SU-DHL-6 (cell line): ENCODE measurements at regions not wholly inside any gene's neighbourhood (a gene's known extent, or its start where the extent isn't known, plus 50 kb on each side); places are given as distances from the start of the nearest gene placed in this dataset.

Experiments used
- H2AFZ ChIP-seq: fragments of 200-600 bp; sonication (generic); 2 replicates; pipeline ENCODE4 v1.6.1; 2014; ENCODE audit warnings: low read depth, mild to moderate bottlenecking, moderate library complexity, mixed read lengths, antibody characterized with exemption, low read length; ENCODE audit not compliant: severe bottlenecking
- H3F3A ChIP-seq: fragments of 200-600 bp; shearing (Covaris generic); 2 replicates; pipeline ENCODE4 v1.6.0; 2016; ENCODE audit warnings: antibody characterized with exemption, mild to moderate bottlenecking; ENCODE audit not compliant: insufficient read depth
- H3K27ac ChIP-seq: fragments of 200-600 bp; sonication (generic); 2 replicates; pipeline ENCODE4 v1.5.1; 2016; ENCODE audit warnings: low read depth, mild to moderate bottlenecking, low read length, moderate library complexity, mixed read lengths
- H3K27me3 ChIP-seq: fragments of 200-600 bp; sonication (generic), shearing (Covaris generic); 2 replicates; pipeline ENCODE4 v1.6.0; 2014; ENCODE audit warnings: mild to moderate bottlenecking, low read length
- H3K36me3 ChIP-seq: fragments of 200-600 bp; sonication (generic); 2 replicates; pipeline ENCODE4 v1.6.1; 2014; ENCODE audit warnings: mild to moderate bottlenecking, low read length, mixed read lengths
- H3K4me2 ChIP-seq: fragments of 300-600, 200-600 bp; shearing (Covaris generic), sonication (generic); 2 replicates; pipeline ENCODE4 v1.6.0; 2014; ENCODE audit warnings: low read length, low read depth, mild to moderate bottlenecking; ENCODE audit not compliant: poor library complexity, severe bottlenecking
- H3K4me3 ChIP-seq: fragments of 200-600 bp; sonication (generic); 2 replicates; pipeline ENCODE4 v1.5.1; 2014; ENCODE audit warnings: antibody characterized with exemption, low read length, mild to moderate bottlenecking, mixed read lengths; ENCODE audit not compliant: insufficient read depth, poor library complexity, severe bottlenecking
- H3K79me2 ChIP-seq: fragments of 200-600 bp; sonication (generic); 2 replicates; pipeline ENCODE4 v1.6.1; 2014; ENCODE audit warnings: mild to moderate bottlenecking, low read length, moderate library complexity; ENCODE audit not compliant: insufficient read depth
- H3K9ac ChIP-seq: fragments of 200-600 bp; sonication (generic); 2 replicates; pipeline ENCODE4 v1.7.0; 2014; ENCODE audit warnings: mild to moderate bottlenecking, low read length
- H3K9me2 ChIP-seq: fragments of 200-600 bp; sonication (generic); replicated peaks from 2 replicates; pipeline ENCODE4 v1.6.1; 2014; ENCODE audit warnings: low read length; ENCODE audit not compliant: insufficient read depth
- H3K9me3 ChIP-seq: fragments of 200-600 bp; sonication (generic); 2 replicates; pipeline ENCODE4 v1.6.1; 2014; ENCODE audit warnings: low read length, mixed read lengths; ENCODE audit not compliant: insufficient read depth
- H4K20me1 ChIP-seq: fragments of 200-600 bp; sonication (generic); 2 replicates; pipeline ENCODE4 v1.6.1; 2014; ENCODE audit warnings: low read depth, mild to moderate bottlenecking, antibody characterized with exemption, low read length, moderate library complexity, mixed read lengths
- EZH2phosphoT487 ChIP-seq: fragments of 200-600 bp; sonication (generic), shearing (Covaris generic); conservative IDR thresholded peaks from 2 replicates; pipeline ENCODE4 v1.6.1; 2018; ENCODE audit warnings: mild to moderate bottlenecking, antibody characterized with exemption, low read length, moderate library complexity, mixed read lengths
- TF ChIP-seq, protein P1 (sequence below): fragments of 200-600 bp; sonication (generic); IDR thresholded peaks from one replicate; pipeline ENCODE4 v1.5.1; 2017; ENCODE audit warnings: antibody characterized with exemption, mild to moderate bottlenecking, low read length, moderate library complexity; ENCODE audit not compliant: insufficient read depth, poor library complexity, severe bottlenecking

DNA sequence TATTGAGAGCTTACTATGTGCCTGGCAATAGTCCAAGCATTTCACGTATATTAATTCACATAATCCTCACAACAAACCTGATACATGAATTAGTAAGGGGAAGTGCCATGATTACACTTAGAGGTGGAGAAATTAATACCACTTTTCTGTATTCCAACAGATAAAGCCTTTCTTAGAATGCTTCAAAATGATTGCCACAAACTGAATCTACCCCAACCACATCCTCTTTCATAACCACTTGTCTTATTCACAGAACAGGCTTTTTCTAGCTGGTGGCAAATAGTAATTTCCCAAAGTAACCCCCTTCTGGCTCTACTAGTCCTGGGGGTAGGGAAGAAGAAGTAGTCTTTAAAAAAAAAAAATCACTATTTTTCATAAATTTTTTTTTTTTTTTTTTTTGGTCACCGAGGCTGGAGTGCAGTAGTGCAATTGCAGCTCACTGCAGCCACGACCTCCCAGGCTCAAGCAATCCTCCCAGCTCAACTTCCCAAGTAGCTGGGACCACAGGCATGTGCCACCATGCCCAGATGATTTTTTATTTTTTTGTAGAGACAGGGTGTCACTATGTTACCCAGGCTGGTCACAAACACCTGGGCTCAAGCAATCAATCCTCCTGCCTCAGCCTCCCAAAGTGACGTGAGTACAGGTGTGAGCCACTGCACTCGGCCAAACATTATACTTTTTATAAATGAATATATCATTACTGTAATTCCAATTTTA lies 59.0 kb upstream of the ARID2 start:
- H3K27me3 ChIP-seq: no peaks in the 10 kb centered on the region
- H3K9ac ChIP-seq: no peak overlapping the region
- H3K4me3 ChIP-seq: no peak overlapping the region

DNA sequence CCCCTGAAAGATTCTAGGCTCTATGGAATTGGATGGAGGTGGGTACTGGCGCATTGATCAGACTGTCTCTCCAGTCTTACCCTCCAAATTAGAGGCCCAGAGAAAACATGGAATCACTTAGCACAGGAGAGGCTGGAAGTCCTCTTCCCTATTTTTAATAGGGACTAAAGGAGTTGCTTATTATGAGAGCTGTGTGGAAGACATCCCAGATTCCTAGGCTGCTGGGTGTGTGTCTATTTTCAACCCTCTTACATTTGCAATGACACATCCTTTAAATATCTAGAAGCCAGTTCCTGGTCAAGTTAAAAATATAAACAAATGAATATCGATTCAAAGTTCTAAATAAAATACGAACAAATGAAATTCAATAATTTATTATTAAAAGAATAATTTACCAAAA lies 58.3 kb upstream of the ARID2 start:
- Histone ChIP-seq H3F3A (no peaks in the 10 kb centered on the region), H3K4me2 (no peak overlapping the region), H3K27me3 (no peaks in the 10 kb centered on the region), H4K20me1 (no peaks in the 10 kb centered on the region), H3K79me2 (no peaks in the 10 kb centered on the region), H3K9me3 (no peaks in the 10 kb centered on the region), H3K36me3 (no peaks in the 10 kb centered on the region), H2AFZ (no peak overlapping the region), H3K9me2 (no peaks in the 10 kb centered on the region), H3K27ac (no peak overlapping the region), H3K9ac (no peak overlapping the region), H3K4me3 (no peak overlapping the region)
- TF ChIP-seq, protein P1, sequence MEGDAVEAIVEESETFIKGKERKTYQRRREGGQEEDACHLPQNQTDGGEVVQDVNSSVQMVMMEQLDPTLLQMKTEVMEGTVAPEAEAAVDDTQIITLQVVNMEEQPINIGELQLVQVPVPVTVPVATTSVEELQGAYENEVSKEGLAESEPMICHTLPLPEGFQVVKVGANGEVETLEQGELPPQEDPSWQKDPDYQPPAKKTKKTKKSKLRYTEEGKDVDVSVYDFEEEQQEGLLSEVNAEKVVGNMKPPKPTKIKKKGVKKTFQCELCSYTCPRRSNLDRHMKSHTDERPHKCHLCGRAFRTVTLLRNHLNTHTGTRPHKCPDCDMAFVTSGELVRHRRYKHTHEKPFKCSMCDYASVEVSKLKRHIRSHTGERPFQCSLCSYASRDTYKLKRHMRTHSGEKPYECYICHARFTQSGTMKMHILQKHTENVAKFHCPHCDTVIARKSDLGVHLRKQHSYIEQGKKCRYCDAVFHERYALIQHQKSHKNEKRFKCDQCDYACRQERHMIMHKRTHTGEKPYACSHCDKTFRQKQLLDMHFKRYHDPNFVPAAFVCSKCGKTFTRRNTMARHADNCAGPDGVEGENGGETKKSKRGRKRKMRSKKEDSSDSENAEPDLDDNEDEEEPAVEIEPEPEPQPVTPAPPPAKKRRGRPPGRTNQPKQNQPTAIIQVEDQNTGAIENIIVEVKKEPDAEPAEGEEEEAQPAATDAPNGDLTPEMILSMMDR: no peak
- no peak for TF ChIP-seq EZH2phosphoT487

More for the DNA sequence above, 59.0 kb upstream of the ARID2 start:
- Histone ChIP-seq H3K36me3 (no peaks in the 10 kb centered on the region), H3K79me2 (no peaks in the 10 kb centered on the region), H3K4me2 (no peak overlapping the region), H4K20me1 (no peaks in the 10 kb centered on the region), H3F3A (no peaks in the 10 kb centered on the region), H3K9me3 (no peaks in the 10 kb centered on the region), H2AFZ (no peak overlapping the region), H3K9me2 (no peaks in the 10 kb centered on the region), H3K27ac (no peak overlapping the region)
- TF ChIP-seq, protein P1: no peak

DNA sequence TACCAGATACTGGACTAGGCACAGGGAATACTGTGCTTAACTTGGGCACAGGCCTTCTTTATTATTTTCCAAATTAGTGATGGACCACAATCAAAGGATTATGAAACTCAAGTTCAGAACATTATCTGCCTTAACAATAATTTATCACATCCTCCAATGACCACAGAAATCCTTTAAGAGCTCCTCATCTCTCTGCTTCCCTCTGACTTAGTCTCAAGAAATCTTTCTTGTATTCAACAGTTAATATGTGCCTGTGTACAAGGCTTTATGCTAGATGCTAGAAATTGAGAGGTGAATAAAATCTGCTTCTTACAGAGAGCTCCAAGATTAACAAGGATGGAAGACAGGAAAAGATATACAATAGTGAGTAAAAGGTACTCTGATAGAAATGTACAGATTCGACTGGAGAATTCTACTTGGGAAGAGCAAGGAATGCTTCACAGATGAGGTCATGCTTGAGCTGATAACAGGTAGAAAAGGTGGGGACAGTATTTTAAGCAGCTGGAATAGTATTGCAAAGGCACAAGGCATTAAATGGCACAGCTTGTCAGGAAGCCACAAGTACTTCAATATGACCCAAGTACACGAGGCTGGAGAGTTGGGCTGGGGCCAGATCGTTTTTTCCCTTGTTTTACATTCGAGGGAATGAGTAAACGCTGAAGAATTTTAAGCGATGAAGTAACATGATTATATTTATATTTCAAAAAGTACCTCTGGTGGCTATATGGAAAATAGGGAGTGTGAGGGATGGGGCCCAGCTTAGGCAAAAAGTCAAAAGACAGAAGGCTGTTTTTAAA lies 55.1 kb upstream of the ARID2 start:
- H2AFZ ChIP-seq: no peak overlapping the region

More for the DNA sequence above, 55.1 kb upstream of the ARID2 start:
- Histone ChIP-seq H3K4me3 (no peak overlapping the region), H3K27me3 (no peaks in the 10 kb centered on the region), H4K20me1 (no peaks in the 10 kb centered on the region), H3K79me2 (no peaks in the 10 kb centered on the region), H3K36me3 (no peaks in the 10 kb centered on the region), H3K4me2 (no peak overlapping the region), H3K9ac (no peak overlapping the region), H3F3A (no peaks in the 10 kb centered on the region), H3K9me2 (no peaks in the 10 kb centered on the region), H3K27ac (no peak overlapping the region), H3K9me3 (no peaks in the 10 kb centered on the region)
- TF ChIP-seq, protein P1: no peak
- TF ChIP-seq EZH2phosphoT487: no peak
